Kidney glomerular epithelial cell (primary cell): ENCODE measurements at regions not wholly inside any gene's neighbourhood (a gene's known extent, or its start where the extent isn't known, plus 50 kb on each side); places are given as distances from the start of the nearest gene placed in this dataset.
"Not testable (repeated sequence)": the region's sequence is repeated elsewhere in the genome, so short reads cannot be mapped to it uniquely, and the experiment has no call there.

Experiments used
- DNase-seq: peaks from one replicate; lab custom pipeline; 2025; lab: John Stamatoyannopoulos, UW

DNA sequence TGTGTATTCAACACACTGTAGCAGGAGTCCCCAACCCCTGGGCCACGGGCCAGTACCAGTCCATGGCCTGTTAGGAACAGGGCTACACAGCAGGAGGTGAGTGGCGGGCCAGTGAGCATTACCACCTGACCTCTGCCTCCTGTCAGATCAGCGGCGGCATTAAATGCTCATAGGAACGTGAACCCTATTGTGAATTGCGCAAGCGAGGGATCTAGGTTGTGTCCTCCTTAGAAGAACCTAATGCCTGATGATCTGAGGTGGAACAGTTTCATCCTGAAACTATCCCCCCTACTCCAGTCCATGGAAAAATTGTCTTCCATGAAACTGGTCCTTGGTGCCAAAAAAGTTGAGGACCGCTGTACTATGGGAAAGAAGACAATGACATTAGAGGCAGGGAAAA, 386.9 kb downstream of the PREX1 start:
- DNase-seq: no peak

- not testable (repeated sequence) for DNase-seq
Observed at GRCh38 chr20:48440261-48440660, 387.5 kb downstream of the PREX1 start.

DNA sequence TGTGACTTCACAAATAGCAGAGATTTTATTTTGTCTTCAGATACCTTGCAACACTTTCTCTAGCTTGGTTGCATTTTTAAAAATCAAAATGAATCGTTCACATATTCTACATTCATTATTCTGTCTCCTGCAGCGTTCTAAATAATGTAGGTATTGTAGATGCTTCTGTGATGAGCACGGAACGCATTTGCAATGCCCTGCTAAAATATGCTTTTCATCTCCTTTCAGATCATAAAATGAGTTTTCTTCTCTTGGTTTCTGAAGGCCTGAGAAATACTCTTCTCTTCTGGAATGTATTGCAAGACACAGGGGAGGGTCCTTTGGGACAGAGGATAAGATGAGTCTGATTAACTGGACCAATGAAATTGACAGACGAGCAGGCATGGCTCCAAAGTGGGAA, 390.7 kb downstream of the PREX1 start:
- DNase-seq: no peak

- not testable (repeated sequence) for DNase-seq
Observed at GRCh38 chr20:48436609-48437008, 391.2 kb downstream of the PREX1 start.

GRCh38 chr20:48433178-48433577, 394.6 kb downstream of the PREX1 start:
- no peak for DNase-seq

- no peak for DNase-seq
Observed at GRCh38 chr20:48432494-48432832, 395.3 kb downstream of the PREX1 start.

DNA sequence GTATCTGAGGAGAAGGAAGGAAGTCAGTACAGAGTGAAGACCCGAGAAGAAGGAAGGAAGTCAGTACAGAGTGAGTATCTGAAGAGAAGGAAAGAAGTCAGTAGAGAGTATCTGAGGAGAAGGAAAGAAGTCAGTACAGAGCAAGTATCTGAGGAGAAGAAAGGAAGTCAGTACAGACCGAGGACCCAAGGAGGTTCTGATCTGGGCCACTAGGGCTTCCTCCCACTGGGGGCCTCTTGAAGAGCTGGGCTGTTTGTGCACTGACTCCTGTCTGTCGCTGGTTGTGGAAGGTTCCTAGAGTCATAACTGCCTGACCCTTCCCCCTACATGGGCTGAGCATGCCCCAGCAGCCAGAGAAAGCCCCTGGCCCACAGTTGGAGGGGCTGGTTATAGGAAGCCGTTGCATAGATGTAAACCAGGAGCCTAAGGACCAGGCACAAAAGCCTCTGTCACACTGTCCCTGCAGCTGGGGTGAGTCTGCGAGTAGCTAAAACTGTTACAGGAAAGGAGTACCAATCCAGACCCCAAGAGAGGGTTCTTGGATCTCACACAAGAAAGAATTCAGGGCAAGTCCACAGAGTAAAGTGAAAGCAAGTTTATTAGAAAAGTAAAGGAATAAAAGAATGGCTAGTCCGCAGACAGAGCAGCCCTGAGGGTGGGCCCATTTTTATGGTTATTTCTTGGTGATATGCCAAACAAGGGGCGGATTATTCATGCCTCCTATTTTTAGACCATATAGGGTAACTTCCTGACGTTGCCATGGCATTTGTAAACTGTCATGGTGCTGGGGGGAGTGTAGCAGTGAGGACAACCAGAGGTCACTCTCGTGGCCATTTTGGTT, 395.9 kb downstream of the PREX1 start:
- no peak for DNase-seq

GRCh38 chr20:48426630-48427029, 401.2 kb downstream of the PREX1 start:
- no peak for DNase-seq

DNA sequence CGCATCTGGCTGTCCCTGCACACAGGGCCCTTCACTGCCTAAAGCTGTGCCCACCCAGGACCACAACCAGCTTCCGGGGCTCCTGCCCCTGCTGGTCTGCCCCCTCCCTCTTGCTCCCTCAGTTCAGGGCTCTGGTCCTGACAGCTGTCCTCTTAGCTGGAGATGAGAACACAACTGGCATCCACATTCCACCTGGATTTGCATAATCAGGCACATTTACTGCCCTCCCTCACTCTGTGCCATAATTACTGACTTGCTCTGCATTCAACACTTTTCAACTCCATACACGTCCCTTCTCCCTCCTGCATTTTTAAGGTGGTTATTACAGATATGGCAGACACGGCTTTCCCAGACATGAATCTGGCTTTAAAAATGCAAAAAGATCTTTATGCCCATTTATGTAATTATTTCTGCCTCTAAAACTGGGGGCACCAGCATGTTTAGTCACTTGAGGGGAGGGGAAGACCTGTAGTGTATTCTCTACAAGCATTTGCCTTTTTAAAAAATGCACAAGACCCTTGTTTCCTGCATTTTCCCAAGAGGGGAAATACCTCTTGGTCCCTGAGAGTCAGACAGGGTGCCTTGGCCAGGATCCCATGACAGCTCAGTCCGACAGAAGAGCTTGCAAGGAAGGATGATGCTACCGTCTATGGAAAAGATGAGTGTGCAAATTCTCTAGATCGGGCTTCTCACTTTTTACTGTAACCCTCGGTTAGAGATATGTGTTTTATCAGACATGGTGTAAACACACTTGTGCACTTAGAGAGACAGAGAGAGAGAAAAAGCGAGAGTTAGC, 401.8 kb downstream of the PREX1 start:
- no peak for DNase-seq

GRCh38 chr20:48425321-48425720, 402.5 kb downstream of the PREX1 start:
- DNase-seq: no peak

GRCh38 chr20:48422242-48422960, 405.4 kb downstream of the PREX1 start:
- DNase-seq: no peak

DNA sequence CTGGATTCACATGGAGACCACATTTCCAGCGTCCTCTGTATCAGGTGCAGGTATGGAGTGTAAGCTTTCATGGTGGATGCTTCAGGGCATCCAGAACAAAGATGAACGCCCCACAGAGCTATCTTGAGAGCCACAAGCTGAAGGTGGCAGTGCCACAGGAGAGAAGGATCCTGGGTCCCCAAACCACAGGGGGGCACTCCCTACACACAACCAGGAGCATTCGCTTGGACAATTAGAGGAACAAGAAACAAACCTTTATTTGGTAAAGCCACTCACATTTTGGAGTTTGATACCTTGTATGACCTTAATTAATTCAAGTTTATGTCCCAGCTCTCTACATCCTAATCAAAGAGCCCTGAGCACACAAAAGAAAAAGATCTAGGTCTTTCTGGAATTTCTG, 406.3 kb downstream of the PREX1 start:
- no peak for DNase-seq

DNA sequence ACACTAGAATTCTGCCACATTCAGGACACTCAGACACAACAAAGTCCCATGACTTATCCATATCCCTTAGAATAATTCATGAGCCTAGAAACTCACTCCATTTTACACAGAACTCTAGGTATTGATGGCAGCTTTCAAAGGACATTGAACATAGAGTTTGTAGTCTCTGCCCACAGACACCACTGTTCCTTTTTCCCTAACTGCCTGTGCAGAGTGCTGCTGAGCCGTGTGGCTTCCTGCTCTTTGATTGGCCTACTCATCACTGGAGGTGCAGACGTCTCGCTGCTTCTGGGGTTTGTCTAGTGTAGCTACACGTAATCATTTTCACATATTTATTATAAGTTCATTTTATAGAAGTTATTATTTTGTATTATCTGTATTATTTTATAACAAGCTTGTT, 407.6 kb downstream of the PREX1 start:
- no peak for DNase-seq

- DNase-seq: no peak
Observed at GRCh38 chr20:48419173-48419572, 408.6 kb downstream of the PREX1 start.

GRCh38 chr20:48416002-48416401, 411.8 kb downstream of the PREX1 start:
- DNase-seq: no peak

DNA sequence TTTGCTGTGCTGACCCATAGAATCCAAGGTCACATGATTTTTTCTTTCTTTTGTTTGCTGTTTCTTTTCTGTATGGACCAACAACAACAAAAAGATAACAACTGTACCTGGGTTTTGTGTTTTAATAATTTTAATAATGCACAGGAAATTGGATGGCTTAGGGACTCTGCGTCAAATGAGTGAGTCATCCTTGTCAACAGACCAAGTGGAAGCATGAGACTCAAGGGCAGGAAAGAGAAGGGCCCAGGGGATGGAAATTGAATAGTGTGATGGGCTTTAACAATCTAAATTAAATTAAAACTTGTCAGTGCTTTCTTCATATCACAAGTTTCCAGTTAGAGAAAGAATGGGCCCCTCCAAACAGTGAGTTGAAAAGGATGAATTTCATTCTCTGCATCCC, 413.0 kb downstream of the PREX1 start:
- DNase-seq: no peak

- DNase-seq: no peak
Observed at GRCh38 chr20:48411919-48412522, 415.8 kb downstream of the PREX1 start.

DNA sequence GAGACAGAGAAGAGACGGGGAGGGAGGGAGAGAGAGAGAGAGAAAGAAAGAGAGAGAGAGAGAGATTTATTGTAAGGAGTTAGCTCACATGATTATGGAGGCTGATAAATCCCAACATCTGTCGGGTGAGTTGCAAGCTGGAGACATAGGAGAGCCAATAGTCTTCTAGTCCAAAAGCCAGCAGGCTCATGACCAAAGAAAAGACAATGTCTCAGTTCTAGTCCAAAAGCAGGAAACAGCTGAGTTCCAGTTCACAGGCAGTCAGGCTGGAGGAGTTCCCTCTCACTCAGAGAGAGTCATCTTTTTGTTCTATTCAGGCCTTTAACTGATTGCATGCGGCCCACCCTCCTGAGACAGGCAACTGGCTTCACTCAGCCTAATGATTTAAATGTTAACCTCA, 416.6 kb downstream of the PREX1 start:
- DNase-seq: no peak

- DNase-seq: no peak
Observed at GRCh38 chr20:48409055-48409615, 418.7 kb downstream of the PREX1 start.

GRCh38 chr20:48407710-48408109, 420.1 kb downstream of the PREX1 start:
- no peak for DNase-seq

- no peak for DNase-seq
Observed at GRCh38 chr20:48406912-48407340, 420.9 kb downstream of the PREX1 start.

- no peak for DNase-seq
Observed at GRCh38 chr20:48406498-48406897, 421.3 kb downstream of the PREX1 start.
